Calu3 (cell line): ENCODE measurements at regions not wholly inside any gene's neighbourhood (a gene's known extent, or its start where the extent isn't known, plus 50 kb on each side); places are given as distances from the start of the nearest gene placed in this dataset.

Experiments used
- BruUV-seq: library from RNA; stranded (reverse); fragments of 400-500 nt; replicated peaks from 2 replicates; lab custom pipeline; 2021; lab: Mats Ljungman, UMichigan
- CTCF ChIA-PET: fragments of 300-600 bp; sonication (Branson Sonifier 250); formaldehyde crosslinking; loops from one replicate; lab custom pipeline; 2022; ENCODE audit warnings: antibody characterized with exemption; lab: Charles Lee
- DNase-seq: peaks from one replicate; pipeline ENCODE4 v3.0.0; 2022
- H3K27ac Mint-ChIP-seq: one replicate; pipeline ENCODE4 v1.8.0; 2022; ENCODE audit warnings: mixed read lengths; ENCODE audit not compliant: unreplicated experiment
- H3K27me3 Mint-ChIP-seq: one replicate; pipeline ENCODE4 v1.8.0; 2022; ENCODE audit warnings: mixed read lengths; ENCODE audit not compliant: unreplicated experiment
- H3K36me3 Mint-ChIP-seq: one replicate; pipeline ENCODE4 v1.8.0; 2022; ENCODE audit warnings: mild to moderate bottlenecking, moderate library complexity, mixed read lengths; ENCODE audit not compliant: insufficient read depth, unreplicated experiment
- H3K4me1 Mint-ChIP-seq: one replicate; pipeline ENCODE4 v1.8.0; 2022; ENCODE audit warnings: mild to moderate bottlenecking, low read depth, mixed read lengths; ENCODE audit not compliant: unreplicated experiment
- H3K4me3 Mint-ChIP-seq: one replicate; pipeline ENCODE4 v1.8.0; 2022; ENCODE audit warnings: mild to moderate bottlenecking, low read depth, moderate library complexity, mixed read lengths; ENCODE audit not compliant: unreplicated experiment
- H3K9me3 Mint-ChIP-seq: one replicate; pipeline ENCODE4 v1.8.0; 2022; ENCODE audit warnings: low read depth, mixed read lengths; ENCODE audit not compliant: unreplicated experiment
- intact Hi-C: fragments of 100-400 bp; cut with micrococcal nuclease; formaldehyde crosslinking; loops from one replicate; pipeline ENCODE4 v1.10.0; 2022; ENCODE audit not compliant: unreplicated experiment
- TF ChIP-seq, protein P1 (sequence below): fragments of 200-600 bp; IDR thresholded peaks from one replicate; pipeline ENCODE4 v1.8.0; 2022; ENCODE audit warnings: antibody characterized with exemption; ENCODE audit not compliant: unreplicated experiment

DNA sequence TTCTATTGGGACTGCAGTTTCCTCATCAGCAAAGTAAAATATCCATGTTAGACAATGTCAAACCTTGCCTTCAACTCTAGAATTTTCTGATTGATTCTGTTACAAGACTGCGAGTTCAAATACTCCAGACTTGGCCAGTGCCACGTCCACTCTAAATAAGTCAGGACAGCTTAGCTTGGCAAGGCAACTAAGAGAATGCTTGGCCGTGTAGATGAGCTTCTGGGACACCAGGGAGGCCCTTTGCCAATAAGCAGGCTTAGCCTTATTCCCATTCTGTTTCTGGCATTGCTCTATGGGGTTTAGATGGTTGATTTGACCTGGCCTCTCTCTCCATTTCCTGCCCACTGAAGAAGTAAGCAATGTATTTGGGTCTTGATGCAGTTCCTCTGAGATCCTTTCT lies 218.1 kb upstream of the SIX2 start:
- intact Hi-C loops: no loop called here
- no TSS peak for BruUV-seq
- no peak for DNase-seq

DNA sequence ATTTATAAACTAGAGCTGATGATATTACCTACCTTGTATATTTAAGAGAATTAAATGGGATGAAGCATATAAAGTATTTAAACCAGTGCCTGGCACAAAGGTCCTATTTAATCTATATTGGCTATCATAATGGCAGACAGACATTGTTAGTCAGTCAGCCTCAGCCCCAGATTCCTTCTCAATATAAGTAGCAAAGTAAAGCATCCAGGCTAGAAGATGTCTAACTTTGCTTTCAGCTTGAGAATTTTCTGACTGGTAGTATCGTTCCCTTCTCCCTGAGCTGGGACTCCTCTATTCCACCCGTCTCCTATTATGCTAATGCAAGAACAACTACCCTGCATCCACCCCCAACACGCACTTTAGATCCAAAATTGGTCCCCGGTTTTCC lies 215.7 kb upstream of the SIX2 start:
- Mint-ChIP-seq H3K4me1 (no peaks in the 10 kb centered on the region), H3K4me3 (no peak overlapping the region), H3K27ac (no peak overlapping the region), H3K27me3 (no peaks in the 10 kb centered on the region), H3K9me3 (no peaks in the 10 kb centered on the region), H3K36me3 (no peaks in the 10 kb centered on the region)
- DNase-seq: no peak
- TF ChIP-seq, protein P1, sequence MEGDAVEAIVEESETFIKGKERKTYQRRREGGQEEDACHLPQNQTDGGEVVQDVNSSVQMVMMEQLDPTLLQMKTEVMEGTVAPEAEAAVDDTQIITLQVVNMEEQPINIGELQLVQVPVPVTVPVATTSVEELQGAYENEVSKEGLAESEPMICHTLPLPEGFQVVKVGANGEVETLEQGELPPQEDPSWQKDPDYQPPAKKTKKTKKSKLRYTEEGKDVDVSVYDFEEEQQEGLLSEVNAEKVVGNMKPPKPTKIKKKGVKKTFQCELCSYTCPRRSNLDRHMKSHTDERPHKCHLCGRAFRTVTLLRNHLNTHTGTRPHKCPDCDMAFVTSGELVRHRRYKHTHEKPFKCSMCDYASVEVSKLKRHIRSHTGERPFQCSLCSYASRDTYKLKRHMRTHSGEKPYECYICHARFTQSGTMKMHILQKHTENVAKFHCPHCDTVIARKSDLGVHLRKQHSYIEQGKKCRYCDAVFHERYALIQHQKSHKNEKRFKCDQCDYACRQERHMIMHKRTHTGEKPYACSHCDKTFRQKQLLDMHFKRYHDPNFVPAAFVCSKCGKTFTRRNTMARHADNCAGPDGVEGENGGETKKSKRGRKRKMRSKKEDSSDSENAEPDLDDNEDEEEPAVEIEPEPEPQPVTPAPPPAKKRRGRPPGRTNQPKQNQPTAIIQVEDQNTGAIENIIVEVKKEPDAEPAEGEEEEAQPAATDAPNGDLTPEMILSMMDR: no peak
- CTCF ChIA-PET: interaction anchor here (1.6 kb wide), 1 partner anchor 13 kb away, joined by 4 read pairs; no protein-coding TSS in a partner anchor
- no TSS peak for BruUV-seq
- intact Hi-C loops: no loop called here

More for the DNA sequence above, 218.1 kb upstream of the SIX2 start:
- Mint-ChIP-seq H3K36me3 (no peaks in the 10 kb centered on the region), H3K27ac (no peak overlapping the region), H3K4me3 (no peak overlapping the region), H3K27me3 (no peaks in the 10 kb centered on the region), H3K4me1 (no peaks in the 10 kb centered on the region), H3K9me3 (no peaks in the 10 kb centered on the region)
- TF ChIP-seq, protein P1: no peak
- CTCF ChIA-PET: no interaction called here

DNA sequence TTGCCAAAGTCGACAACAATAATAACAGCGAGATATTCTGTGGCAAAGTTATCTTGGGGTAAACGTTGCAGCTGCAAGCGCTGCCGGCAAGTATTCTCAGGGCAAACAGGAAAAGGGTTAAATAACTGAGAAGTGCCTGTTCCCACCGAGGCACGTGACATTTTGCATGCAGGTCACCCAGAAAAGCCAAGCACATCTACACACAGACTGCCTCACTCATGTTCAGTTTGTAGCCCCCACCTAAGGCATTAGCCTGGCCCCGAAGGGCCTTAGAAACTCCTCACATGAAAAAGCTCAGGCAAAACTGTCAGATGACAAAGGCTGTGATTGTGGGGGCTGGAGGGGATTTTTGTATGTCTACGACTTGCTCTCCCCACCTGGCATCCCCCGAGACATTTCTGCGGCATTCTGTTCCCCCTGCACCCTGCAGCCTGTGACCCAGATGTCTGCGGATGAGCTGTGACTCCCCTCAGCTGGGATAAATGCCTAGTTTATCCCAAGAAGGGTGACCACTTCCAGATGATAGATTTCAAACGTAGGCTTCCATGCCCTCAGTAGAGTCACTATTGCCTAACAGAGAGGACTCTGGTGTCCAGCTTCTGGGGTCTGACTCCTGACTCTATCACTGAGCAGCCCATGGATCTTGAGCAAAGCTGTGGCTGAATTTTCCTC lies 215.2 kb upstream of the SIX2 start:
- CTCF ChIA-PET: interaction anchor here (1.6 kb wide), 1 partner anchor 13 kb away, joined by 4 read pairs; no protein-coding TSS in a partner anchor
- no TSS peak for BruUV-seq
- H3K36me3 Mint-ChIP-seq: no peaks in the 10 kb centered on the region

DNA sequence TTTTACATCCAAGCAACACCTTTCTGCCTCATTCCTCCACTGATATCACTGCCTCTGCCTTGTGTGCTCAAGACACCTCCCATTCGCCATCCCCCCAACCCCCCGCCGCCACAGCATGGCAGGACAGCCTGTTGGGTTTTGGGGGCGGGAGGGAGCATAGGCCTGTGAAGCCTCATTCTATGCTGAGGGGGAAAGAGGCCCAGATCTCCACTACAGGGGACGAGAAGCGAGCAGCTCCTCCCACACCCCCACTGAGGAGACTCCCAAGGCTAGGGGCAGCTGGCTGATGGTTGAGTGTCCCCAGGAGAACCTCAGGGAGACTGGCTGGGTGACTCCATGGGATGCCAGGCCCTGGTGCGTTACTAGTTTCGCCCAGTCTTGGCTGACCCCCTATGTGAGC lies 214.3 kb upstream of the SIX2 start:
- TF ChIP-seq, protein P1: no peak

More for the DNA sequence above, 215.2 kb upstream of the SIX2 start:
- Mint-ChIP-seq H3K27me3 (no peaks in the 10 kb centered on the region), H3K27ac (no peak overlapping the region), H3K4me1 (peaks cover under 1% of the 10 kb centered on the region), H3K9me3 (no peaks in the 10 kb centered on the region), H3K4me3 (no peak overlapping the region)
- DNase-seq: no peak
- intact Hi-C loops: no loop called here
- TF ChIP-seq, protein P1: no peak

More for the DNA sequence above, 214.3 kb upstream of the SIX2 start:
- no peaks in the 10 kb centered on the region for H3K9me3 Mint-ChIP-seq
- H3K36me3 Mint-ChIP-seq: no peaks in the 10 kb centered on the region
- BruUV-seq: no TSS peak
- peaks cover 10% of the 10 kb centered on the region for H3K4me1 Mint-ChIP-seq
- no peaks in the 10 kb centered on the region for H3K27me3 Mint-ChIP-seq
- CTCF ChIA-PET: no interaction called here
- no peak overlapping the region for H3K4me3 Mint-ChIP-seq
- no peak for DNase-seq
- intact Hi-C loops: no loop called here
- no peak overlapping the region for H3K27ac Mint-ChIP-seq
